ENCODE measurements at regions not wholly inside any gene's neighbourhood (a gene's known extent, or its start where the extent isn't known, plus 50 kb on each side); places are given as distances from the start of the nearest gene placed in this dataset.

DNA sequence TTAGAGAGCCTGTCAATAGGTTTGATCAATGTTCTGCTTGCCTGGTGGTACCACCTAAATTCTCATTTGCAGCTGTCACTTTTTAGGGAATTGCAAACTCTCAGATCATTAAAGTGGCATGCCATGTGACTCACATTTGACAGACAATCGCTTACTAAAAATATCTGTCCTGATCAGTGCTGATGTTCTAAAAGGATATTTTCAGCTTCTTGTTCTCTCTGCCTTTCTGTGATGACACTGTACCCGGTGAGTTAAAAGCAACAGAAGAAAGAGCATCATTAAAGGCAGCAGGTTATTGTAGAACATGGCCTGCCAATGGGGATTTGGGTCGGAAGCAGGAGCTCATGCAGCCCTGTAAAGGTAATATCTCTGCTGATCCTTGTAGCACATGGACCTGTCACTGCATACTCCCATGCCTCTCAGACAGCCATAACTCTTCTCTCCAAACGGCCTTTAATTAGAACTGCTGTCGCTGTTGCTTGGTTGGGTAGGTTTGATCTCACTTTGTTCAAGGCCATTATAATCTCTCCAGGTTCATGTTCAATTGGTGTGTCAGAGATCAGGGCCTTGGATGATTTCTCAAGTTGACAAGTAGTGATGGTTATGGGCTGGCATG lies 441.3 kb upstream of the DEPDC1 start:
- no peak for TF ChIP-seq POLR2A (IDR thresholded peaks at IDR 0.05; ENCODE audit: low read depth, low read length)
- TF ChIP-seq POLR2AphosphoS5 (IDR thresholded peaks at IDR 0.05; ENCODE audit: low read depth, low read length): no peak
- no peak for TF ChIP-seq TAF1 (IDR thresholded peaks at IDR 0.05; ENCODE audit: borderline replicate concordance, low read depth, low read length)

All from GM12892 (cell line).